ENCODE measurements at regions not wholly inside any gene's neighbourhood (a gene's known extent, or its start where the extent isn't known, plus 50 kb on each side); places are given as distances from the start of the nearest gene placed in this dataset.

GRCh38 chrX:5802391-5802790 is 426.3 kb downstream of the NLGN4X start:
- intact Hi-C loops (cut with micrococcal nuclease), result no loop called here
- Histone ChIP-seq H3K9ac (replicated peaks; ENCODE audit: extremely low read depth, insufficient read depth, low read length) (no peak overlapping the region), H2AFZ (ENCODE audit: low read depth, low read length) (no peak overlapping the region), H3K27ac (ENCODE audit: insufficient read depth, low read depth, low read length) (no peak overlapping the region), H3K4me1 (ENCODE audit: control insufficient read depth, extremely low read depth, insufficient read depth, low read length) (no peaks in the 10 kb centered on the region), H4K20me1 (replicated peaks; ENCODE audit: control insufficient read depth, extremely low read depth, insufficient read depth, low read length) (no peaks in the 10 kb centered on the region), H3K9me3 (replicated peaks; ENCODE audit: control insufficient read depth, insufficient read depth, low read length) (no peaks in the 10 kb centered on the region), H3K4me2 (ENCODE audit: insufficient read depth, low read length) (no peak overlapping the region), H3K79me2 (ENCODE audit: control insufficient read depth, insufficient read depth, low read length) (no peaks in the 10 kb centered on the region), H3K27me3 (ENCODE audit: control insufficient read depth in 2 of 2, insufficient read depth in 2 of 2, low read length in 2 of 2) (no peaks in the 10 kb centered on the region), H3K9me1 (replicated peaks; ENCODE audit: control insufficient read depth, extremely low read depth, insufficient read depth, low read length) (no peaks in the 10 kb centered on the region), H3K36me3 (ENCODE audit: control insufficient read depth in 2 of 2, extremely low read depth in 1 of 2, insufficient read depth in 2 of 2, low read length in 2 of 2) (no peaks in the 10 kb centered on the region), H3K4me3 (replicated peaks in 1 of 3; ENCODE audit: insufficient read depth in 1 of 3, low read depth in 1 of 3, low read length in 3 of 3) (no peak overlapping the region)
- CTCF ChIA-PET, result no interaction called here
- FAIRE-seq (no peak), DNase-seq (ENCODE audit: low read depth, low spot score) (no peak)
- dilution Hi-C loops (cut with MboI; ENCODE audit: extremely low pct_ligation_motif_present, low sequenced_read_pairs), result no loop called here
- BruUV-seq (replicated peaks), result no TSS peak
- TF ChIP-seq EZH2 (IDR thresholded peaks at IDR 0.05; ENCODE audit: borderline replicate concordance, low read depth, low read length, severe bottlenecking) (no peak), MAX (IDR thresholded peaks at IDR 0.05; ENCODE audit: insufficient read depth, insufficient read length) (no peak), FOS (IDR thresholded peaks at IDR 0.05; ENCODE audit: borderline replicate concordance, insufficient read depth, low read length) (no peak), CTCF (IDR thresholded peaks at IDR 0.05; ENCODE audit: extremely low read depth in 1 of 2, insufficient read depth in 1 of 2, low read depth in 1 of 2, low read length in 2 of 2) (no peak), MYC (IDR thresholded peaks at IDR 0.05; ENCODE audit: low read depth, low read length) (no peak), POLR2A (IDR thresholded peaks at IDR 0.05; ENCODE audit: low read depth, low read length) (no peak), POLR2AphosphoS5 (IDR thresholded peaks at IDR 0.05; ENCODE audit: insufficient read depth, low read depth, low read length) (no peak), GATA2 (IDR thresholded peaks at IDR 0.05; ENCODE audit: insufficient read depth, insufficient read length, low read depth, low read length) (no peak)
- POLR2A ChIA-PET, result no interaction called here
